HFF-Myc (cell line): ENCODE measurements at regions not wholly inside any gene's neighbourhood (a gene's known extent, or its start where the extent isn't known, plus 50 kb on each side); places are given as distances from the start of the nearest gene placed in this dataset.
"Not testable (repeated sequence)": the region's sequence is repeated elsewhere in the genome, so short reads cannot be mapped to it uniquely, and the experiment has no call there.

Source experiments
- DNase-seq: peaks from one replicate; pipeline ENCODE4 v3.0.0-alpha.2; 2011; ENCODE audit warnings: low read depth; ENCODE audit errors: extremely low read depth
- H3K4me3 ChIP-seq: replicated peaks from 2 replicates; pipeline ENCODE4 v1.5.1; 2011; ENCODE audit warnings: low read depth, mild to moderate bottlenecking, control low read depth, low read length
- CTCF ChIP-seq: IDR thresholded peaks from 2 replicates; pipeline ENCODE4 v1.5.1; 2012; ENCODE audit warnings: mild to moderate bottlenecking, low read depth, low read length, control low read depth; ENCODE audit errors: missing control alignments

DNA sequence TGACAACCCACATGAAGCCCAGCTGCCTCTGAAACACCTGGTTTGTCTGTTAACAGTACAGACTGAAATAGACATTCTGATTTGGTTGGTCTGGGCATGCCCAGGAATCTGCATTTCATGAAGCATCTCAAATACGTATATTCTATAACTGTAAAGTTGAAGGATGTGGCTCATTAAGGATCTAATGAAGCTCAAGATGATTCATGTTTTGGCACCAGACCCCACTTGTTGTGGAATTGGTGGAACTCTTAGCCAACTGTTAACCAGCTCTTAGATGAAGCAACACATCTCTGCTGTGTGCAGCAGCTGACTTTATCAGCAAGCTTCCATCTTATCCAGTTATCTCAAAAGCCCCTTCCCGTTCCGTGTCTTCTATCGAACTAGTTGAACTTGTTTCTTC lies 232.2 kb downstream of the INSC start:
- TF ChIP-seq CTCF, result no peak
- H3K4me3 ChIP-seq, result no peak overlapping the region
- no peak for DNase-seq

GRCh38 chr11:15347969-15348734 lies 233.4 kb downstream of the INSC start:
- DNase-seq, result no peak
- H3K4me3 ChIP-seq, result no peak overlapping the region
- no peak for TF ChIP-seq CTCF

GRCh38 chr11:15349413-15349812 lies 234.7 kb downstream of the INSC start:
- no peak overlapping the region for H3K4me3 ChIP-seq
- DNase-seq, result no peak
- TF ChIP-seq CTCF, result no peak

GRCh38 chr11:15361316-15361715 lies 246.6 kb downstream of the INSC start:
- TF ChIP-seq CTCF, result no peak
- no peak for DNase-seq
- no peak overlapping the region for H3K4me3 ChIP-seq

DNA sequence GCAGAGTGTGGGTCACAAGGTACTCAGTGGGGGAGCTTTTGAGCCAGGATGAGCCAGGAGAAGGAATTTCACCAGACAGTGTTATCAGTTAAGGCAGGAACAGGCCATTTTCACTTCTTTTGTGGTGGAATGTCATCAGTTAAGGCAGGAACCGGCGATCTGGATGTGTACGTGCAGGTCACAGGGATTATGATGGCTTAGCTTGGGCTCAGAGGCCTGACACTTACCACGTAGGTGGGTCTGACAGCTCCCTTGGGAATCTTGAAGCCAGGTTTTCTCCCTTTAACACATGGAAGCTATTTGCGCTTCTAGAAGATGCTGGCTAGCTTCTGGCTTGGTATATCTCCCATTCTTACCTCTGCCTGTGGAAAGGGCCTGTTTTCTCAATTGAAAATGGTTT lies 250.6 kb downstream of the INSC start:
- DNase-seq, H3K4me3 ChIP-seq: not testable (repeated sequence)

- DNase-seq, result no peak
Observed at GRCh38 chr11:15367695-15368094, 253.0 kb downstream of the INSC start.

More at GRCh38 chr11:15367695-15368094, 253.0 kb downstream of the INSC start:
- H3K4me3 ChIP-seq, result no peak overlapping the region
- no peak for TF ChIP-seq CTCF
